ENCODE measurements at regions not wholly inside any gene's neighbourhood (a gene's known extent, or its start where the extent isn't known, plus 50 kb on each side); places are given as distances from the start of the nearest gene placed in this dataset.

- TF ChIP-seq REST (tag by site-specific recombination; IDR thresholded peaks at IDR 0.05) (no peak), CTCF (tag by site-specific recombination; IDR thresholded peaks at IDR 0.05) (no peak), ZBTB8A (tag by site-specific recombination; IDR thresholded peaks at IDR 0.05) (no peak), ATF2 (tag by site-specific recombination; IDR thresholded peaks at IDR 0.05; ENCODE audit: low read depth) (no peak), ZBTB1 (tag by site-specific recombination; IDR thresholded peaks at IDR 0.05) (no peak), ZNF530 (tag by site-specific recombination; IDR thresholded peaks at IDR 0.05; ENCODE audit: low read depth) (no peak), ZNF114 (tag by site-specific recombination; IDR thresholded peaks at IDR 0.05) (no peak), ZNF146 (tag by site-specific recombination; IDR thresholded peaks at IDR 0.05) (no peak)
Measured at GRCh38 chr4:157678478-157678877, 457.9 kb downstream of the GRIA2 start.
